HG02981 (cell line): ENCODE measurements at regions not wholly inside any gene's neighbourhood (a gene's known extent, or its start where the extent isn't known, plus 50 kb on each side); places are given as distances from the start of the nearest gene placed in this dataset.
"Not testable (repeated sequence)": the region's sequence is repeated elsewhere in the genome, so short reads cannot be mapped to it uniquely, and the experiment has no call there.

Source experiments
- ATAC-seq: cut with Tn5 transposase; IDR thresholded peaks from one replicate; pipeline ENCODE4 v1.9.1; 2021; ENCODE audit warnings: mild to moderate bottlenecking, moderate library complexity; ENCODE audit not compliant: unreplicated experiment

DNA sequence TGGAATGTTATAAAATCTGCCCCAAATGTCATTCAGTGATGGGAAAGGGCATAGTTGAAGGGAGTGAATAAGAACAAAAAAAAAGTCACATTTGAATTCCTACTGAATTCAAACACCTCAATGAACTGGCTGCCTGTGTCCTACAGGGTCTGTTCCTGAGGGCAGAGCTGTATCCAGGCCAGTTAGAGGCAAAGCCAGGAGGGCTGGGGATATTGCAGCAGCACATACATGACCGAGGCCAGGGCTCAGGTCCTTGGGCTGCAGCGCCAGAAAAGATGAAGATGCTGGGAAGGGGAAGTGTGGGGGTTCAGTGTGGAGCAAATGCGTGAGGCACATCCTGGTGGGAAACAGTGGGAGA, 449.2 kb downstream of the SIPA1L2 start:
- no peak for ATAC-seq

DNA sequence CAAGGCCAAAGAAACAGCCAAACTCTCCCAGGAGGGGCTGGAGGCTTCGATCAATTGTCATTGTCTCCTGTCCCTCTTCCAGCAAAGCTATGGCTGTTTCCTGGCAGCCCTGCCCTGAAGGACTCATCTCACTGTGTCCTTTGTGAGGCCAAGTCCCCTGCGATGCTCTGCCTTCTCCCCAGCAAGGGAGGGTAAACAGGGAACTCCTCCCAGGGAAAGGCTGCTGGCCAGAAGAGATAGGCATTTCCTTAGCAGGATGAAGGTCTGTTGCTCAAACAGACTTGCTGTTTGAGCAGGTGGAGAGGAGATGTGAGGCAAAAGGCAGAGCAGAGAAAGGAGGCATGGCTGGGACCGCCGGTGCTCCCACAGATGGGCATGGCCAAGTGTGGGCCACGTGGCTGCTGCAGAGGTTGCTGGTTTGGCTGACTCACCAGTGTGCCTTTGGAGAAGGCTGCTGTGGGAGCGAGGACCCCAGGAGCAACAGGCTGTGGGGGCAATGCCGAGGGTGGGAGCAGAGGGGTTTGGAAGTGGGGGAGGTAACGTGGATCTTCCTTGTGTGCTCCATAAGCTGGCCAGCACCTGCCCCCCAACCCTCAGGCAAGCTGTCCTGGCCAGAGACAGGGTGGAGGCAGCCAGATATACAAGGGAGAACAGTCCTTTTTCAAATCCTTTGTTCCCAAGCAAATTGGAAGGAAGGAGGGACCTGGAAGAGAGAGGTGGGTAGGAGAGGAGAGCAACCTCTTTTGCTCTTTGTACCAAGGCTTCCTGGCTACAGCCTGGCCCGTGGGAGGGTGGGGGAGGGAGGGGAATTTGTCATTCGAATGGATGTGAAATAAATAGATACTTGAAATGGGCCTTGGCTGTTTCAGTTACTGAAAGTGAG, 449.8 kb downstream of the SIPA1L2 start:
- no peak for ATAC-seq

DNA sequence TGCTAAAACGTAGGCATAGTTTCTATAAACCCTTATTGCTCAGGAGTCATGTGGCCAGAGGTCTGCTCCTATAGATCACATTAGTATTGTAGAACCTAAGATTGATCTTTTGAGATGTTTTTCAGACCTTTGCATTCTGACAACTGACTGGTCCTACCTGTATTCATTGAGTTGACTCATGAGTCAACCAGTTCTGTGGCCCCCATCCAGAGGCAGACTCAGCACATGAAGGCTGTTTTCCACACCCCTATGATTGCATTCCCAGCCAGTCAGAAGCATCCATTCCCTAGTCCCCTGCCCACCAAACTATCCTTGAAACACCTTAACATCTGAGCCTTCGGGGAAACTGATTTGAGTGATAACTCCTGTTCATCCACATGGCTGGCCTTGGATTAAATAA, 451.7 kb downstream of the SIPA1L2 start:
- ATAC-seq, result no peak

DNA sequence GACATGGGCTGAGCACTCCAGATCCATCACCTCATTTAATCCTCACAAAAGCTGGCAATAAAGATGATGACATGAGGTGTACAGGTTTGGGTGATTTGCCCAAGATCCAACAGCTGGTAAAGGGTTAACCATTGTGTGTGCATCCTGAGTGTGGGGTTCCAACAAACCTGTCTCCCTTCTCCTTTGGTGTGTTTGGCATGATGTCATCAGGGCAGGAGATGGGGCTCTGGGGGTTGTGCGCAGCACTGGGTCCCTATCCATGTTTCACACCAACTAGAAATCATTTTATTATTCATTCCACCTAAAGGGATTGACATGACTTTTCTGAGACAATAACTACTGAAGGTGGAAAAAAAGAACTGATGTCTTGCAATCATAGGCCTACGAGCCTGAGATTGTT, 452.5 kb downstream of the SIPA1L2 start:
- ATAC-seq, result no peak

DNA sequence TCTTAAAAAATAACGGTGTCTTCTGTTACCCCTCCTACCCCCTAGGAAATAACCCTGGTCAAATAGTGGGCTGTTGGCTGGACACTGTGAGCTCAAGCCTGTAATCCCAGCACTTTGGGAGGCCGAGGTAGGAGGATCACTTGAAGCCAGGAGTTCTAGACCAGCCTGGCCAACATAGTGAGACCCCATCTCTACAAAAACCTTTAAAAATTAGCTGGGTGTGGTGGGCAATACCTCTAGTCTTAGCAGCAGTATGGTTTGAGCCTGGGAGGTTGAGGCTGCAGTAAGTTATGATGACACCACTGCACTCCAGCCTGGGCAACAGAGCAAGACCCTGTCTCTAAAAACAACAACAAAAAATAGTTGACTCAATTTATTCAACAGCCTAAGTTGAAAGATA, 453.7 kb downstream of the SIPA1L2 start:
- no peak for ATAC-seq

DNA sequence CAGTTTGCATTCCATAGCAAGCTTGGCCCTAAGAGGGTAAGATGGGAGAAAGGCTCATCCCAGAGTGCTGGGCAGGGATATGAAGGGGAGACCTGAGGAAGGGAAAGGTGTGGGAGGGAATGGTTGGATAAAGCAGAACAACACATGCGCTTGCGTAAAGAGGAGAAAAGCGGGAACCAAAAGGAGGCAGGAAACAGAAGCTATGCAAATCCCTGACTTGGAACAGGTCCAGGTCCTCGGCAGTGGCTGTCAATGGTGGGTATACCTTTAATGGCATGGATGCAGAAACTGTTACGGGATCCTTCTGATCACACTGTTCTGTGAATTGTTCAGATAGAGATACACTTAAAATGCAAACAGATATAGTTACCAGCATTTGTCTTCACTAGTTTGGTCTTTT, 455.6 kb downstream of the SIPA1L2 start:
- no peak for ATAC-seq

DNA sequence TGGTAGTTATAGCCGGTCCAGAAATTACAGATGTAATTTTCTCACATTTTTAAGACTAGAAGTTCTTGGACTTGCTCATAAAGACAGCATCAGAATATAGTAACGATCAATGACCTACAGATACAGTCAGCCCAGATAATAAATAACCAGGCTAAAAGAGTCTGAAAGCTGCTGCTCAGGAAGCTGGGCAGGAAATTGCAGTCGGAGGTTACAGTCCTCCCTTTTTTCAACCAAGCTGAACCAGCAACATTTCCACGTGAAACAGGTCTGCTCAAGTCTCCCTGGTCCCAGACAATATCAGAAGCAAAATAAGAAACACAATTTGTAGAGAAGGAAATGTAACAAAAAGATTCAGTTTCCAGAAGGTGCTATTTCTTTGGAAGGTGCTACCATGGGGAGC, 457.4 kb downstream of the SIPA1L2 start:
- no peak for ATAC-seq

DNA sequence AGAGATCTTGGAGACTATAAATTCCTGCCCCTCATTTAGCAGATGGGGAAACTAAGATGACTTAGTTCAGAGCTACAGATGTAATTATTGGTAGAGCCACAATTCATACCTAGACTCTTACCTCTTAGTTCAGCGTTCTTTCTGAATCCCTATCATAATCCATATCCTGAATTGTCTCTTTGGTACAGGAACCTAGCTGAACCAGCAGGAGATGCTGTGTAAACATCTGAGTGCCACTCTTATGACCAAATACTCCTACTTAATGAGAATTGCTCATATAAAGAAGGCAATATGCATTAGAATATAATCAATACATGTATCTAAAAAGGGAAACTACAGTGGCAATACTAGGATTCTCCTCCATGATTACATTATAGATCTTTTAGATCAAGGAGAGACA, 459.0 kb downstream of the SIPA1L2 start:
- ATAC-seq, result no peak

DNA sequence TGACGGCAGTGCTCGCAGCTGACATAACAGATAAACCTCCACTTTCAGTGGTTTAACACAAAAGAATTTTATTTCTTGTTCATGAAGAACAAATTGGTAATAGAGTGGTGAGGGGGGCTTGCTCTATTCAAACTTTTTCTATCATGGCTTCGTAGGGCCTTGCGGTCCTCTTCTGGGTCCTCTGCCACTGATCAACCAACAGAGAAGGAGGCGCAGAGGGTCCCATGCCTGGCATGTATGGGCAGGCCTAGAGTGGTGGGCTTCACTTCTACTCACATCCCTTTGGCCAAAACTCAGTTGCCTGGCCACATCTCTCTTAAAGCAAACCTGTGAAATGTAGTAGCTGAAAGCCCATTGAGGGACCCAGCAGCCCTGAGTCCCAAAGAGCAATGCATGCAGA, 460.5 kb downstream of the SIPA1L2 start:
- ATAC-seq, result no peak

DNA sequence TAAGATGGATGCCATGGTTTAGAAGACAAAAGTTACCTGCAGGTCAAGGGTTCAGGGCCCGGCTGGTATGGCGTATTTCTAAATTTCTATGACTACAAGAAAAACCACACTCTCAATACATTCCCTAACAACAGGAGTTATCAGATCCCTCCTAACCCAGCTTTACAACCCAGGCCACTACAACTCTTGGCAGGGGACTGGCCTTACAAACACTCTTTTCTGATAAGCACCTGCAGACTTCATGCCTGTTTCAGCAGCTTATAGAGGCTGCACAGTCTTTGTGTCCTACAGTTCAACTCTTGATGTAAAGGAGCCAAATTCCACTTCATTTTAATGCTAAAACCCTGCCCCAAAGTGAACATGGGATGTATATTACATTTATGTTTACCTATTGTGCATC, 461.4 kb downstream of the SIPA1L2 start:
- ATAC-seq, result no peak

DNA sequence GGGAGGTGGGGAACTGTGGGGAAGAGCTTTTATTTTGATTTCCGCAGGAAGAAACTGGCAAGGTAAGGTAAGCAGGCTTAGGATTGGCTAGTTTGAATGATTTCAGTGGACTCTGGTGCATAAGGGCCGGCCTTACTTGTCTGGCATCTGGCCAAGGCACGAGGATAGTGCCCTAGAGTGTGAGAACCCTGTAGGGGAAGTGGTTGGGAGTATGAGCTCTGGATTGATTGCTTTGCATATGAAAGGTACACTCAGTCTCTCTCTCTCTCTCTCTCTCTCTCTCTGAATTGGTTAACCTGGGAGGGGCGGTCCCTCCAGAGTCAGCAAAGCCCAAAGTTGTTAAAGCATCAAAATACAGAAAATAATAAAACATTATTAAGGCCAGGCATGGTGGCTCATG, 463.0 kb downstream of the SIPA1L2 start:
- no peak for ATAC-seq

DNA sequence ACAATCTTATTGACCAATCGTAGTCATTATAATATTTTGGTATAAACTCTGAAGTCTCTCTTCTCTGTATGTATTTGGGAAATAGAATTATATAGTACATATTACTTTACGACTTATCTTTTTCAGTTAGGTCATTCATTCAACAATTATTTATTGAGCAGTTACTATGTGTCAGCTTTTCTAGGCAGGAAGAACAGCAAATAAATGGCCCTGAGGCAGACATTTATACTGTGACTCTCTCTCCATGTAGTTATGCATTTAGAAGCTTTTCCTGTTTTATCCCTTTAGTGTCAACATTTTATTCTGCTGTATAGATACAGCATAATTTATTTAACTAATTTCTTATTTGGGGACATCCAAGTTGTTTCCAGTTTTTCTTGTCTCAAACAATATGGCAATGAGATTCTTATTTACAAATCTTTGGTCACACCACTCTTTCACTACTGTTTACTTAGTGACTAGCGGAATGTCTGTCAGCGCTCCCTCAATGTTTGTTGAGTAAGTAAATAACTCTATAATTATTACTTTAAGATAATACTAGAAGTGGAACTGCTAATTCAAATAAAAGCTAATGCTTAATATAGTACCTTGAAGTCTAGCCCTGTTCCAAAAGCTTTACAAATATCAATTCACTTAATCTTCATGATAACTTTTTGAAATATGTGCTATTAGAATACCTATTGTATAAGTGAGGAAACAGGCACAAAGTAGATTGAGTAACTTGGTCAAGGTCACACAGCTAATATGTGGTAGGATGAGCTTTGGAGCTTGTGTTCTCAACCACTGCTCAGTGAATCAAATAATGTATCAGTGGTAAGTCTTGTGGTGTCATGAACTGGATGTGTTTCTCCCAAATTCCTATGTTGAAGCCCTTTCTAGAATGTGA, 465.6 kb downstream of the SIPA1L2 start:
- ATAC-seq, result no peak

DNA sequence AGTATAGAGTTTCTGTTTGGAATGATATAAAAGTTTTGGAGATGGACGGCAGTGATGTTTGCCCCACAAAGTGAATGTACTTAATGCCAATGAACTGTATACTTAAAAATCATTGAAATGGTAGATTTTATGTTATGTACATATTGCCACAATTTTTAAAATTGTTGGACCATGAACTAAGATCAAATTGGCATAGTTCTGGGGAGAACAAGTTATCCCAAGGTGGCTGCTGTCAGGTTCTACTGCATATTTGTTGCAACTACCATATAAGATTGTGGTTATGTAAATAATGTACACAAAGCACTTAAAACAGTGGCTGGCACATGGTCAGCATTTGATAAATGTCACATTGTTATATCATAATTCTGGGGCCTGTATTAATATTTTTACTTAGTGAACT, 466.4 kb downstream of the SIPA1L2 start:
- ATAC-seq, result no peak

DNA sequence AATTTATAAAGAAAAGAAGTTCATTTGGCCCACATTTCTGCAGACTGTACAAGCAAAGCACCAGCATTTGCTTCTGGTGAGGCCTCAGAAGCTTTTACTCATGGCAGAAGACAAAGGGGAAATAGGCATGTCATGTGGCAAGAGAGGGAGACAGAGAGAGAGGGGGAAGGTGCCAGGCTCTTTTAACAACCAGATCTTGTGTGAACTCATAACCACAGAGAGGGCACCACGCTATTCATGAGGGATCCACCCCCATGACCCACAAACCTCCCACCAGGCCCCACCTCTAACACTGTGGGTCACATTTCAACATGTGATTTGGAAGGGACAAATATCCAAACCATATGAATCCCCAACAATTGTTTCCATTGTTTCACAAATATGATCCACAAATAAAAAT, 467.9 kb downstream of the SIPA1L2 start:
- no peak for ATAC-seq

DNA sequence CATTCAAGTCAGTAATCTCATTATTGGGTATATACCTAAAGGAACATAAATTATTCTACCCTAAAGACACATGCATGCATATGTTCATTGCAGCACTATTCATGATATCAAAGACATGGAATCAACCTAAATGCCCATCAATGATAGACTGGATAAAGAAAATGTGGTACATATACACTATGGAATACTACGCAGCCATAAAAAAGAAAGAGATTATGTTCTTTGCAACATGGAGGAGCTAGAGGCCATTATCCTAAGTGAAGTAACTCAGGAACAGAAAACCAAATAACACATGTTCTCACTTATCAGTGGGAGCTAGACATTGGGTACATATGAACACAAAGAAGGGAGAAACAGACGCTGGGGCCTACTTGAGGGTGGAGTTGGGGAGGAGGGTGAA, 471.4 kb downstream of the SIPA1L2 start:
- ATAC-seq, result not testable (repeated sequence)

DNA sequence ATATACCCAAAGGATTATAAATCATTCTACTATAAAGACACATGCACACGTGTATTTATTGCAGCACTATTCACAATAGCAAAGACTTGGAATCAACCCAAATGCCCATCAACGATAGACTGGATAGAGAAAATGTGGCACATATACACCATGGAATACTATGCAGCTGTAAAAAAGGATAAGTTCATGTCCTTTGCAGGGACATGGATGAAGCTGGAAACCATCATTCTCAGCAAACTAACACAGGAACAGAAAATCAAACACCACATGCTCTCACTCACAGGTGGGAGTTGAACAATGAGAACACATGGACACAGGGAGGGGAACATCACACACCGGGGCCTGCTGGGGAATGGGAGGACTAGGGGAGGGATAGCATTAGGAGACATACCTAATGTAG, 473.9 kb downstream of the SIPA1L2 start:
- not testable (repeated sequence) for ATAC-seq

DNA sequence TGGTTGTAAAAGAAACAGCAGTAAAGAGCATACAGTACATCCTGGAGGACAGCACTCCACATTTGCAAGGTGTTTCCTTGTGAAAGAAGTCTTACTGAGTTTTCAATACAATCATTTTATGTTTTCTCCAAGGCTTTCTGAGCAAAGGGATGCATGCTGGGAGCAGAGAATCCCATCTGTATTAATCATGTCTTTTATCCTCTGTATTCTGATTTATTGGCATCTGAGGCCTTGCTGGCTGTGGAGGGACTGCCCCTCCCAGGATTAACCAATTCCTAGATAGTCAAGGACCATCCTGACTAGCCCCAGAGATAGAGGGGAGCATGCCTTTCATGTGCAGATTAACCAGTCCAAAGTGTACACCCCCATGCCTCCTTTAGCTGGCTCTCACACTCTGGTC, 476.3 kb downstream of the SIPA1L2 start:
- no peak for ATAC-seq

DNA sequence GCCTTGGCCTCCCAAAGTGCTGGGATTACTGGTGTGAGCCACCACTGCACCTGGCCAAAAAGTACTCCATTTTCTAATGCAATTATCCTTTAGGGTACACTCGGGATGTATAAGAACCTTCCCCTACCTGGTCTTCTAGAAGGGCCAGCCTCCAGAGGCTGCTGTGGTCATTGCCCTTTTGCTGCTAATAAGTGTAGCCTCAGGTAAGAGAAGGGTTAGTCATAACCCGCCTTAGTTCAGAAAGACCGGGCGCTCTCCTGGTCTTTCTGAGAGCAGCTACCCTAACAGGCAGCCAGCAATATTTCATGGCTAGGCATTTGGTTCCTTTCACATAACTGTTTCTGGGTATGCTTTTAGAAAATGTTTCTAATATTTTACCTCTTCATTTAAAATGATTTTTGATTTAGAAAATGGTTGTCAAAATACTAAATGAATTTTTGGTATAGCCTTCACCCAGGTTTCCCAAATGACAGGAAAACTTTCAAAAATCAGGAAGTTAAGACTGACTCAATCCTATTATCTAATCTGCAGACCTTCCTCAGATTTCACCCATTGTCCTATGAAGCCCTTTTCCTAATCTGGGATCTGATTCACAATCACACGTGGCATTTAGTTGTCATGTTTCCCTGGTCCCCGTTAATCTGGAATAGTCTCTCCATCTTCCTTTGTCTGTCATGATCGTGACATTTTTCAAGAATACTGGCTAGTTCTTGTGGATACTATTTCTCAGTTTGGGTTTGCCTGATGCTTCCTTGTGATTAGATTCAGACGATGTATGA, 479.0 kb downstream of the SIPA1L2 start:
- no peak for ATAC-seq

DNA sequence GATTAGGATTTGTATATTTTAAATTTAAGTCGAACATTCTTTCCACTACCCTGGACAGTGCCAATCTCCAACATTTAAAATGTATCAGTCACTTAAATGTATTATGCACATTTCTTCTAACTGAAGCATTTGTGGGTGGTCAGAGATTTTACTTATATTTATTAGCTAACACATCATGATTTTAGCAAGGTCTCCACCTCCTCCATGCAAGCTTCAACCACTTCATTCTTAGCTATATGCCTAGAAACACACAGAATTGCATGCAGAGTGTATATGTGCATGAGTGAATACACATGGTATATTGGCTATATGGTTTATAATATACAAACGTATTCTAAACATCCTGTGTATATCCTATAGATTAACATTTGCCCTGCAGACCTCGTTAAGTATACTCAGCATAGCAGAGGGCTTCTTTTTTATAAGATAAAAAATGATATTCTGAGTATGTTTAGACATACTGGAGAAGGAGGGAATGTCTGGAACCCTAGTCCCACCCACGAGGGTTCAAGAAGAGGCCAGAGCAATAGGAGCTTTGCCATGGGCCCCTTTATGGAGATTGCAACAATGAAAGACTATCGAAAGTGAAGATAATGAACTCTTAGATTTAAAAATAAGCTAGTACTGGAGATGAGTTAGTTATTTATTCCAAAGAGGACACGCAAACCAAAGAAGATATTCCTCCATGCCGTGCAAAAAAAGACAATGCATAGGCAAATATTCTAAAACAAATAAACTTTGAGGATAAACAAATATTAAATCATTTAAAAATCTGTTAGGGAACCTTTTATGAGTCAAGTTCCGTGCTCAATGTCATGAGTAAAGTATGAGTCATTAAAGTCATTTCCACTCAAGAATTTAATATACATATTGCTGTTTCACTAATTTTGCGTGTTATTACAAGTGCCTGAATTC, 480.4 kb downstream of the SIPA1L2 start:
- no peak for ATAC-seq

DNA sequence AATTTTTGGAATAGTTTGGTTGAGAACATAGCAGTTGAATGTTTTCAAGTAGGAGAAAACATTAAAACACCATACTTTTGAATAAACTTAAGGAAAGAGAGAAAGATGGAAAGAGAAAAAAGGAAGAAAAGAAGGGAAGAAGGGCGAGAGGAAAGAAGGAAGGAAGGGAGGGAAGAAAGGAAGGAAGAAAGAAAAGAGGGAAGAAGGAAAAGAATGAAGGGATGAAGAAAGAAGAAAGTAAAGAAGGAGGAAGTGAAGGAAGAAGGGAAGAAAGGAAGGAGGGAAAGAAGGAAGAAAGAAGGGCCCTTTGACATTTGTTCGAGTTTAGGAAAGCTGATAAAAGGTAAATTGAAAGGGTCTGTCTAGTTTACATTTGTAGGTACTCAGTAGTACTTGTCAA, 482.7 kb downstream of the SIPA1L2 start:
- ATAC-seq, result no peak
